ENCODE measurements at regions not wholly inside any gene's neighbourhood (a gene's known extent, or its start where the extent isn't known, plus 50 kb on each side); places are given as distances from the start of the nearest gene placed in this dataset.

- Mint-ChIP-seq H3K36me3 (no peaks in the 10 kb centered on the region), H3K9me3 (no peaks in the 10 kb centered on the region), H3K4me3 (no peak overlapping the region), H3K27me3 (peaks cover 14% of the 10 kb centered on the region), H3K4me1 (ENCODE audit: unreplicated experiment) (peaks cover 10% of the 10 kb centered on the region), H3K27ac (no peak overlapping the region)
- DNase-seq (ENCODE audit: extremely low spot score, unreplicated experiment) = no peak
- no peak for TF ChIP-seq CTCF (conservative IDR thresholded peaks at IDR 0.05)
Observed at GRCh38 chr16:47892999-47893398, 262.8 kb downstream of the ABCC12 start.

GRCh38 chr16:47888734-47889133 lies 267.1 kb downstream of the ABCC12 start:
- no peaks in the 10 kb centered on the region for H3K36me3 Mint-ChIP-seq
- H3K27me3 Mint-ChIP-seq = peaks cover 28% of the 10 kb centered on the region
- no peak overlapping the region for H3K4me3 Mint-ChIP-seq
- no peak for DNase-seq (ENCODE audit: extremely low spot score, unreplicated experiment)
- peaks cover 25% of the 10 kb centered on the region for H3K4me1 Mint-ChIP-seq (ENCODE audit: unreplicated experiment)
- no peaks in the 10 kb centered on the region for H3K9me3 Mint-ChIP-seq
- no peak for TF ChIP-seq CTCF (conservative IDR thresholded peaks at IDR 0.05)
- no peak overlapping the region for H3K27ac Mint-ChIP-seq

- no peak for DNase-seq (ENCODE audit: extremely low spot score, unreplicated experiment)
- H3K27me3 Mint-ChIP-seq = peaks cover 33% of the 10 kb centered on the region
- H3K9me3 Mint-ChIP-seq = no peaks in the 10 kb centered on the region
- no peak overlapping the region for H3K27ac Mint-ChIP-seq
- H3K4me3 Mint-ChIP-seq = no peak overlapping the region
- no peaks in the 10 kb centered on the region for H3K36me3 Mint-ChIP-seq
- TF ChIP-seq CTCF (conservative IDR thresholded peaks at IDR 0.05) = no peak
- peaks cover 25% of the 10 kb centered on the region for H3K4me1 Mint-ChIP-seq (ENCODE audit: unreplicated experiment)
Observed at GRCh38 chr16:47888142-47888541, 267.7 kb downstream of the ABCC12 start.

- no peak for DNase-seq (ENCODE audit: extremely low spot score, unreplicated experiment)
- Mint-ChIP-seq H3K36me3 (no peaks in the 10 kb centered on the region), H3K4me3 (peak overlapping the region; percentile 48), H3K9me3 (no peaks in the 10 kb centered on the region), H3K27me3 (peaks cover 33% of the 10 kb centered on the region), H3K27ac (peak overlapping the region; percentile 15), H3K4me1 (ENCODE audit: unreplicated experiment) (peaks cover 25% of the 10 kb centered on the region)
- TF ChIP-seq CTCF (conservative IDR thresholded peaks at IDR 0.05) = no peak
Observed at GRCh38 chr16:47887496-47887895, 268.3 kb downstream of the ABCC12 start.

GRCh38 chr16:47886631-47887415 lies 269.0 kb downstream of the ABCC12 start:
- no peaks in the 10 kb centered on the region for H3K9me3 Mint-ChIP-seq
- peaks cover 25% of the 10 kb centered on the region for H3K4me1 Mint-ChIP-seq (ENCODE audit: unreplicated experiment)
- H3K4me3 Mint-ChIP-seq = no peak overlapping the region
- H3K27ac Mint-ChIP-seq = peak overlapping the region; percentile 15
- DNase-seq (ENCODE audit: extremely low spot score, unreplicated experiment) = no peak
- no peak for TF ChIP-seq CTCF (conservative IDR thresholded peaks at IDR 0.05)
- H3K27me3 Mint-ChIP-seq = peaks cover 33% of the 10 kb centered on the region
- no peaks in the 10 kb centered on the region for H3K36me3 Mint-ChIP-seq
